DND-41 (cell line): ENCODE measurements at regions not wholly inside any gene's neighbourhood (a gene's known extent, or its start where the extent isn't known, plus 50 kb on each side); places are given as distances from the start of the nearest gene placed in this dataset.

ENCODE experiments used
- ATAC-seq: fragments of 200-7000 bp; cut with Tn5 transposase; 3 replicates; pipeline ENCODE4 v1.9.1; 2021; ENCODE audit warnings: low read depth; ENCODE audit not compliant: insufficient read depth
- DNase-seq: peaks from one replicate; pipeline ENCODE4 v3.0.0-alpha.2; 2020
- H2AFZ ChIP-seq: 2 replicates; pipeline ENCODE4 v1.6.0; 2012; ENCODE audit warnings: low read depth, low read length
- H3K27ac ChIP-seq: 2 replicates; pipeline ENCODE4 v1.5.1; 2012; ENCODE audit warnings: low read length, inconsistent platforms
- H3K27me3 ChIP-seq: fragments of 200-600 bp; sonication (generic); 2 replicates; pipeline ENCODE4 v1.6.0; 2012; ENCODE audit warnings: low read length, mild to moderate bottlenecking, inconsistent platforms; ENCODE audit not compliant: insufficient read depth, poor library complexity
- H3K36me3 ChIP-seq: 2 replicates; pipeline ENCODE4 v1.5.1; 2012; ENCODE audit warnings: low read length, inconsistent platforms; ENCODE audit not compliant: insufficient read depth
- H3K4me1 ChIP-seq: 2 replicates; pipeline ENCODE4 v1.5.1; 2012; ENCODE audit warnings: mild to moderate bottlenecking, low read length; ENCODE audit not compliant: insufficient read depth
- H3K4me2 ChIP-seq: 2 replicates; pipeline ENCODE4 v1.6.0; 2012; ENCODE audit warnings: mild to moderate bottlenecking, moderate library complexity, low read length, inconsistent platforms; ENCODE audit not compliant: insufficient read depth
- H3K4me3 ChIP-seq, 2 experiments: fragments of 200-600 bp in 1 of 2; shearing (Covaris generic) in 1 of 2; 2 replicates each; pipeline ENCODE4 v1.5.1; 2012 to 2016; ENCODE audit warnings: inconsistent platforms in 2 of 2, low read length in 2 of 2, mild to moderate bottlenecking in 2 of 2, low read depth in 1 of 2, moderate library complexity in 1 of 2
- H3K79me2 ChIP-seq: 2 replicates; pipeline ENCODE4 v1.6.0; 2012; ENCODE audit warnings: low read length, inconsistent platforms; ENCODE audit not compliant: insufficient read depth
- H3K9ac ChIP-seq: 2 replicates; pipeline ENCODE4 v1.6.0; 2012; ENCODE audit warnings: low read depth, mild to moderate bottlenecking, inconsistent platforms, low read length, moderate library complexity
- H3K9me3 ChIP-seq: 2 replicates; pipeline ENCODE4 v1.5.1; 2012; ENCODE audit warnings: low read length, moderate library complexity, mild to moderate bottlenecking, inconsistent platforms; ENCODE audit not compliant: insufficient read depth, severe bottlenecking
- H4K20me1 ChIP-seq: 2 replicates; pipeline ENCODE4 v1.6.0; 2012; ENCODE audit warnings: low read length; ENCODE audit not compliant: insufficient read depth
- EZH2 ChIP-seq: IDR thresholded peaks from 3 replicates; pipeline ENCODE4 v1.6.1; 2012; ENCODE audit warnings: borderline replicate concordance, low read depth, mild to moderate bottlenecking, moderate library complexity, low read length, inconsistent platforms; ENCODE audit not compliant: severe bottlenecking
- TF ChIP-seq, protein P1 (sequence below): IDR thresholded peaks from 2 replicates; pipeline ENCODE4 v1.5.1; 2012; ENCODE audit warnings: borderline replicate concordance, low read length, moderate library complexity, mild to moderate bottlenecking; ENCODE audit not compliant: poor library complexity, severe bottlenecking; ENCODE audit errors: extremely low read depth

DNA sequence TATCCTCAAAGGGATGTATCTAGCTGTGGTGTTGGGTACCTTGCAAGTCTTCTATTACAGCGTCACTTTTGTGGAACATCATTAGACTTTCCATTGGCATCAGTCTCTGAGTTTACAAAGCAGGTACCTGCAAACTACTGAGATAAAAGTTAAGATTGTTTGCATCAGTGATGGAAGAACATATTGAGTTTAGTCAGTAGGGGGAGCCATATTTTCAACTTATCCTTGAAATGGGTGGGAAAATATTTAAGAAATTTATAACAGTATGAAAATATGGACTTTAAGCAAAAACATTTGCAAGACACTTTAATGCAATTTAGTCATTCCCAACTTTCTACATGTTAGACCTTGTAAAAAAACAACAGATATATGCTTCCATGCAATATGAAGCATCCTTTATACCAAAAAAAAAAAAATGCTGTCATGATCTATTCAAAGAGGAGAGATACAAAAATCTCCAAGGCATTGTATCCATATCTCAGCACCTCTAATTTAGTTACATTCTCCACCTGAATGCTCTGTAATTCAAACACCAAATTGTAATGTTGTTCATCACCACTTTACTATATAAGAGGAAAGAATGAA lies 98.6 kb upstream of the ADAMTS19 start:
- no peak for TF ChIP-seq EZH2
- TF ChIP-seq, protein P1, sequence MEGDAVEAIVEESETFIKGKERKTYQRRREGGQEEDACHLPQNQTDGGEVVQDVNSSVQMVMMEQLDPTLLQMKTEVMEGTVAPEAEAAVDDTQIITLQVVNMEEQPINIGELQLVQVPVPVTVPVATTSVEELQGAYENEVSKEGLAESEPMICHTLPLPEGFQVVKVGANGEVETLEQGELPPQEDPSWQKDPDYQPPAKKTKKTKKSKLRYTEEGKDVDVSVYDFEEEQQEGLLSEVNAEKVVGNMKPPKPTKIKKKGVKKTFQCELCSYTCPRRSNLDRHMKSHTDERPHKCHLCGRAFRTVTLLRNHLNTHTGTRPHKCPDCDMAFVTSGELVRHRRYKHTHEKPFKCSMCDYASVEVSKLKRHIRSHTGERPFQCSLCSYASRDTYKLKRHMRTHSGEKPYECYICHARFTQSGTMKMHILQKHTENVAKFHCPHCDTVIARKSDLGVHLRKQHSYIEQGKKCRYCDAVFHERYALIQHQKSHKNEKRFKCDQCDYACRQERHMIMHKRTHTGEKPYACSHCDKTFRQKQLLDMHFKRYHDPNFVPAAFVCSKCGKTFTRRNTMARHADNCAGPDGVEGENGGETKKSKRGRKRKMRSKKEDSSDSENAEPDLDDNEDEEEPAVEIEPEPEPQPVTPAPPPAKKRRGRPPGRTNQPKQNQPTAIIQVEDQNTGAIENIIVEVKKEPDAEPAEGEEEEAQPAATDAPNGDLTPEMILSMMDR = peak; percentile 42
- DNase-seq (no peak), ATAC-seq (no peak)

DNA sequence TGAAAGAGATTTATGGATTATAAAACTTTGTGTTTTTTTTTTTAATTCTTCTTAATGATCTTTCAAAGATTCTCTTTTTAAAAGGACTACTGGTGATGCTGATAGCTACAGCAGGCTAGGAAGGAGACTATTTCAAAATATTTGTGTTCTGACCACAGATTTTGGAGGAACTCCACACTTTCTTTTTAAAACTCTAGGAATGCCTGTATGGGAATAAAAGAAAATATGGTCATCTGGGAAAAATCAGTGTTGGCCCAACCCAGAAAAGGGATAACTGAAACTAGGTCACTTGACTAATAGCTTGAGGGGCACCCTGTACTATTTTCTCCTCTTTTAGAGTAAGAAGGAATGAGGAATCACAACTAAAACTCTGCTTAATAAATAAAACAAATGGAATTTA lies 97.6 kb upstream of the ADAMTS19 start:
- no peaks in the 10 kb centered on the region for H3K9me3 ChIP-seq
- no peak for ATAC-seq
- no peaks in the 10 kb centered on the region for H3K27me3 ChIP-seq
- no peaks in the 10 kb centered on the region for H3K4me1 ChIP-seq
- no peak overlapping the region for H2AFZ ChIP-seq
- no peak overlapping the region for H3K27ac ChIP-seq
- no peak overlapping the region for H3K4me3 ChIP-seq
- H3K4me2 ChIP-seq = no peak overlapping the region
- H3K79me2 ChIP-seq = no peaks in the 10 kb centered on the region
- DNase-seq = no peak
- no peaks in the 10 kb centered on the region for H4K20me1 ChIP-seq
- no peak overlapping the region for H3K9ac ChIP-seq
- TF ChIP-seq, protein P1 = no peak
- TF ChIP-seq EZH2 = no peak
- no peaks in the 10 kb centered on the region for H3K36me3 ChIP-seq

More for the DNA sequence above, 98.6 kb upstream of the ADAMTS19 start:
- Histone ChIP-seq H2AFZ (no peak overlapping the region), H3K27ac (no peak overlapping the region), H3K27me3 (no peaks in the 10 kb centered on the region), H3K79me2 (no peaks in the 10 kb centered on the region), H3K9me3 (no peaks in the 10 kb centered on the region), H3K4me1 (no peaks in the 10 kb centered on the region), H3K9ac (no peak overlapping the region), H3K36me3 (no peaks in the 10 kb centered on the region), H3K4me2 (no peak overlapping the region), H3K4me3 (no peak overlapping the region), H4K20me1 (no peaks in the 10 kb centered on the region)

DNA sequence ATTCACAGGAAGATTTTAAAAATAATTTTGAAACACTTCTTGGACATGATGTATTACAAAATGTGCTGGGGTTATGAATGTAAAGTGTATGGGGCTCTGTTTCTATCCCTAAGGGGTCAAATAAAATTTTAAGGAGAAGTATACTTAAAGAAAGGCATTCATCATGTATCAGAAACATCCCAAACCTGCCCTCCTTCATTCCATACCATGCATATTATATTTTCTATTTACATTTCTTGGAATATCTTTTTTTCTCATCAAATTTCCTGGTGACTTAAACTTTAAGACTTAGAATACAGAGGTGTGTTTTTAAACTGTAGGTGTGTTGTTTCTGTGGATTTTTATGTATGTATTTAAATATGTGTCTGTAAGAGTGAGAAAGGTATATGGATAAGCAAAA lies 96.1 kb upstream of the ADAMTS19 start:
- no peak overlapping the region for H3K27ac ChIP-seq
- no peaks in the 10 kb centered on the region for H3K36me3 ChIP-seq
- H3K9me3 ChIP-seq = no peaks in the 10 kb centered on the region
- no peak overlapping the region for H3K9ac ChIP-seq
- H3K79me2 ChIP-seq = no peaks in the 10 kb centered on the region
- H3K4me1 ChIP-seq = no peaks in the 10 kb centered on the region
- DNase-seq = no peak
- no peaks in the 10 kb centered on the region for H3K27me3 ChIP-seq
- ATAC-seq = no peak
- H2AFZ ChIP-seq = no peak overlapping the region
- H3K4me2 ChIP-seq = no peak overlapping the region
- H3K4me3 ChIP-seq = no peak overlapping the region
- H4K20me1 ChIP-seq = no peaks in the 10 kb centered on the region
- TF ChIP-seq, protein P1 = no peak
- TF ChIP-seq EZH2 = no peak

DNA sequence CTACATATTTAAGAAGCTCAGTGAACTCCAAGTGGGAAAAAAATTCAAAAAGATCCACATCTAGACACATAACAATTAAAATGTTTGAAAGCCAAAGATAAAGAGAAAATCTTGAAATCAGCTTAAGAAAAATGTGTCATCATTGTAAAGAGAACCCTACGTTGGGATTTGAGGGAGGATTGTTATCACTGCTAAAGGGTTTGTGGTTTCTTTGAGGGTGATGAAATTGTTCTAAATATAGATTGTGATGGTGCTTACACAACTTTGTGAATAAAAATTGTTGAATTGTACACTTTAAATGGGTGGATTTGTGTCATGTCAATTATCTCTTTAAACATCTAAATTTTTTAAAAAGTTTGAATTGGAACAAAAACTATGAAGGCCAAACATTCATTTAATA lies 92.2 kb upstream of the ADAMTS19 start:
- Histone ChIP-seq H3K4me1 (no peaks in the 10 kb centered on the region), H3K4me3 (no peak overlapping the region), H3K4me2 (no peak overlapping the region), H3K9ac (no peak overlapping the region), H4K20me1 (no peaks in the 10 kb centered on the region), H3K27me3 (no peaks in the 10 kb centered on the region), H3K79me2 (no peaks in the 10 kb centered on the region), H3K9me3 (no peaks in the 10 kb centered on the region), H3K36me3 (no peaks in the 10 kb centered on the region), H3K27ac (no peak overlapping the region), H2AFZ (no peak overlapping the region)
- TF ChIP-seq, protein P1 = no peak
- ATAC-seq (no peak), DNase-seq (no peak)
